ENCODE measurements at regions not wholly inside any gene's neighbourhood (a gene's known extent, or its start where the extent isn't known, plus 50 kb on each side); places are given as distances from the start of the nearest gene placed in this dataset.

DNA sequence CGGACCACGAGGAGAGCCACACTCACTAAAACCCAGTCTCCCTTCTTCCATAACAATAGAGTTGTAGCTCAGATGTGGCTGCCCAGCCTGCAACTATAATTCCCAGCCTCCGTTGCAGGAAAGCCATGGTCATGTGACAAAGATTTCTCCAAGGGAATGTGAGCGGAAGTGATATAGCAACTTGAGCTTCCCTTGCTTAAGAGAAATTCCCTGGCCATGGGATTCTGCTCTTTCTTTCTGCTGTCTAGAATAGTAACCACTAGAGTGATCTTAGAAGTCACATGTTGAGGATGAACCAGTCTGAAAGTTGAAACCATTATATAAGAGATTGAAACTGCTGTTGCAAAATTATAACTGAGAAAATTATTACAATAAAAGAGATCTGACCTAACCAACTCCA lies 86.4 kb upstream of the MED14 start:
- no peaks in the 10 kb centered on the region for H3K9me3 Mint-ChIP-seq (ENCODE audit: unreplicated experiment)
- no peaks in the 10 kb centered on the region for H3K27me3 Mint-ChIP-seq (ENCODE audit: unreplicated experiment)

DNA sequence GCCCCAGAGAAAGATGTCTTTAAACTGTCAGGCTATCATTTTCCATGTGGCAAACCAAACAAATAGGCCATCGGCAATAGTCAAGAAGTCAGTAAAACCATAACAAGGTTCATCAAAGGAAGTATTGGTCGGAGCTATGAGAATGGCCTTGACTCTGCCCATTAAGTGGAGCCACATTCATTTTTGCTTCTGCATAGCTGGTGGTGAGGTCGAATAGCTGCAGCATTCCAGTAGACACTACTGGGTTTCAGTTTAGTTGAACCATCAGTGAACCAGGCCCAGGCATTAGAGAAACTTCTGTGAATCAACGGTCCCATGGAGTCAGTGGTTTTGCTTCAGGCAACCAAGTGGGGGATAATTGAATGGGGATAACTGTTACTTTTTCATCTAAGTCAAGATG lies 92.0 kb upstream of the MED14 start:
- no peaks in the 10 kb centered on the region for H3K9me3 Mint-ChIP-seq (ENCODE audit: unreplicated experiment)
- no peak for DNase-seq (ENCODE audit: low spot score)
- peaks cover 2% of the 10 kb centered on the region for H3K27me3 Mint-ChIP-seq (ENCODE audit: unreplicated experiment)
- H3K27ac Mint-ChIP-seq (ENCODE audit: unreplicated experiment), result no peak overlapping the region
- no peak overlapping the region for H3K4me3 Mint-ChIP-seq (ENCODE audit: unreplicated experiment)
- TF ChIP-seq, protein P1, sequence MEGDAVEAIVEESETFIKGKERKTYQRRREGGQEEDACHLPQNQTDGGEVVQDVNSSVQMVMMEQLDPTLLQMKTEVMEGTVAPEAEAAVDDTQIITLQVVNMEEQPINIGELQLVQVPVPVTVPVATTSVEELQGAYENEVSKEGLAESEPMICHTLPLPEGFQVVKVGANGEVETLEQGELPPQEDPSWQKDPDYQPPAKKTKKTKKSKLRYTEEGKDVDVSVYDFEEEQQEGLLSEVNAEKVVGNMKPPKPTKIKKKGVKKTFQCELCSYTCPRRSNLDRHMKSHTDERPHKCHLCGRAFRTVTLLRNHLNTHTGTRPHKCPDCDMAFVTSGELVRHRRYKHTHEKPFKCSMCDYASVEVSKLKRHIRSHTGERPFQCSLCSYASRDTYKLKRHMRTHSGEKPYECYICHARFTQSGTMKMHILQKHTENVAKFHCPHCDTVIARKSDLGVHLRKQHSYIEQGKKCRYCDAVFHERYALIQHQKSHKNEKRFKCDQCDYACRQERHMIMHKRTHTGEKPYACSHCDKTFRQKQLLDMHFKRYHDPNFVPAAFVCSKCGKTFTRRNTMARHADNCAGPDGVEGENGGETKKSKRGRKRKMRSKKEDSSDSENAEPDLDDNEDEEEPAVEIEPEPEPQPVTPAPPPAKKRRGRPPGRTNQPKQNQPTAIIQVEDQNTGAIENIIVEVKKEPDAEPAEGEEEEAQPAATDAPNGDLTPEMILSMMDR (IDR thresholded peaks at IDR 0.05; ENCODE audit: unreplicated experiment), result no peak
- H3K36me3 Mint-ChIP-seq (ENCODE audit: low read depth, unreplicated experiment), result no peaks in the 10 kb centered on the region
- H3K4me1 Mint-ChIP-seq (ENCODE audit: unreplicated experiment), result no peaks in the 10 kb centered on the region

More for the DNA sequence above, 86.4 kb upstream of the MED14 start:
- H3K4me1 Mint-ChIP-seq (ENCODE audit: unreplicated experiment), result no peaks in the 10 kb centered on the region
- H3K27ac Mint-ChIP-seq (ENCODE audit: unreplicated experiment), result no peak overlapping the region
- no peak for DNase-seq (ENCODE audit: low spot score)
- H3K36me3 Mint-ChIP-seq (ENCODE audit: low read depth, unreplicated experiment), result no peaks in the 10 kb centered on the region
- no peak overlapping the region for H3K4me3 Mint-ChIP-seq (ENCODE audit: unreplicated experiment)
- TF ChIP-seq, protein P1 (IDR thresholded peaks at IDR 0.05; ENCODE audit: unreplicated experiment), result no peak

DNA sequence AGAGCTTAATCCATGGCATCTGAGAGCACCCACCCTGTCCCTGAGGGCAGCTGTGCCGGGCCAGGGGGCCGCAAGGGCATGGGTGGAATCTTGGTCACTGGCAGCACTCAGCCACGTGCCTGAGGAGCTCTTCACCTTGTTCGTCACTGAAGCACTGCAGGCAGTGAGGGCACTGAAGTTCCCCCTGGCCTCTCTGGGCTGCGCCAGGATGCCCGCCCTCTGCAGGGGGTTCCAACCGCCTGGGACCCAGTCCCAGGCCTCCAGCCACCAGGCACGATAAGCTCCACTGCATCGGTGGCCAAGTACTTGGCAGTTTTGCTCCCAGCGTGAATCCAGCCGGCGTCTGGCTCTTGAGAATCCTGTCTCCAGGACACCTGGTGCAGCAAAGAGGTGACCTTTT lies 96.4 kb upstream of the MED14 start:
- H3K4me3 Mint-ChIP-seq (ENCODE audit: unreplicated experiment), result no peak overlapping the region
- H3K36me3 Mint-ChIP-seq (ENCODE audit: low read depth, unreplicated experiment), result no peaks in the 10 kb centered on the region
- no peak for DNase-seq (ENCODE audit: low spot score)
- H3K9me3 Mint-ChIP-seq (ENCODE audit: unreplicated experiment), result no peaks in the 10 kb centered on the region
- TF ChIP-seq, protein P1 (IDR thresholded peaks at IDR 0.05; ENCODE audit: unreplicated experiment), result no peak
- no peak overlapping the region for H3K27ac Mint-ChIP-seq (ENCODE audit: unreplicated experiment)
- peaks cover 2% of the 10 kb centered on the region for H3K27me3 Mint-ChIP-seq (ENCODE audit: unreplicated experiment)
- no peaks in the 10 kb centered on the region for H3K4me1 Mint-ChIP-seq (ENCODE audit: unreplicated experiment)

DNA sequence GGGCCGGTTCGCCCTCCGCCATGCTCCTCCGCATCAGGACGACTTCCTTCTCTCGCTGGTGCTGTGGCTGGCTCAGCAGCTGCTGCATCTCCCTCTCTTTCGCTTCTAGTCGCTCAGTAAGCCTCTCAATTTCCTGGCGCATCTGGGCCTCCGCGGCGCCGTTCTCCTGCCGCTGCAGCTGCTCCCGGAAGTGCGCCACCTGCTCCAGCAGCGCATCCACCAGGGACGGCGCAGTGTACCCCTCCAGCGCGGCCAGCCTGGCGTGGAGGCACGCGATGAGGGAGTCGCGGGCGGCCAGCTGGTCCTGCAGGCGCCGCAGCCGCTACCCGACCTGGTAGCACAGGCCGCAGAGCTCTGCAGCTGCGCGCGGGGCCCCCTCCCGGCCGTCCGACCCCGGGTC lies 97.4 kb upstream of the MED14 start:
- Mint-ChIP-seq H3K27me3 (ENCODE audit: unreplicated experiment) (peaks cover 2% of the 10 kb centered on the region), H3K36me3 (ENCODE audit: low read depth, unreplicated experiment) (no peaks in the 10 kb centered on the region)

DNA sequence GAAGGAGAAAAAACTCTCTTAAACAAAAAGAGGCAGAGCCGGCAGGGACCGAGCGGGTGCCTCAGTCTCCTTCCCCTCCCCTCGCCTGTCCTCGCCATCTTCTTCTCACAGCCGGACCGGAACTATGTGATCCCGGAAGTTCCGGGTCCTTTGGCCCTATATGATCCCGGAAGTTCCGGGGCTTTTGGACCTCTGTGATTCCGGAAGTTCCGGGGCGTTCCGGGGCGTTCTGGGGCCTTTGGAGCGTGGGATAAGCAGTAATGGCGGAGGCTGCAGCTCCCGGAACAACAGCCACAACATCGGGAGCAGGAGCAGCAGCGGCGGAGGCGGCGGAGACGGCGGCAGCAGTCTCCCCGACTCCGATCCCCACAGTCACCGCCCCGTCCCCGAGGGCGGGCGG lies 98.9 kb upstream of the MED14 start:
- H3K27me3 Mint-ChIP-seq (ENCODE audit: unreplicated experiment), result peaks cover 2% of the 10 kb centered on the region
- TF ChIP-seq, protein P1 (IDR thresholded peaks at IDR 0.05; ENCODE audit: unreplicated experiment), result no peak
- H3K9me3 Mint-ChIP-seq (ENCODE audit: unreplicated experiment), result no peaks in the 10 kb centered on the region
- no peaks in the 10 kb centered on the region for H3K36me3 Mint-ChIP-seq (ENCODE audit: low read depth, unreplicated experiment)
- H3K4me3 Mint-ChIP-seq (ENCODE audit: unreplicated experiment), result no peak overlapping the region
- H3K4me1 Mint-ChIP-seq (ENCODE audit: unreplicated experiment), result no peaks in the 10 kb centered on the region
- DNase-seq (ENCODE audit: low spot score), result no peak
- no peak overlapping the region for H3K27ac Mint-ChIP-seq (ENCODE audit: unreplicated experiment)

More for the DNA sequence above, 97.4 kb upstream of the MED14 start:
- no peaks in the 10 kb centered on the region for H3K9me3 Mint-ChIP-seq (ENCODE audit: unreplicated experiment)
- H3K4me1 Mint-ChIP-seq (ENCODE audit: unreplicated experiment), result no peaks in the 10 kb centered on the region
- no peak overlapping the region for H3K4me3 Mint-ChIP-seq (ENCODE audit: unreplicated experiment)
- TF ChIP-seq, protein P1 (IDR thresholded peaks at IDR 0.05; ENCODE audit: unreplicated experiment), result no peak
- DNase-seq (ENCODE audit: low spot score), result no peak
- no peak overlapping the region for H3K27ac Mint-ChIP-seq (ENCODE audit: unreplicated experiment)
